ENCODE measurements at regions not wholly inside any gene's neighbourhood (a gene's known extent, or its start where the extent isn't known, plus 50 kb on each side); places are given as distances from the start of the nearest gene placed in this dataset.

DNA sequence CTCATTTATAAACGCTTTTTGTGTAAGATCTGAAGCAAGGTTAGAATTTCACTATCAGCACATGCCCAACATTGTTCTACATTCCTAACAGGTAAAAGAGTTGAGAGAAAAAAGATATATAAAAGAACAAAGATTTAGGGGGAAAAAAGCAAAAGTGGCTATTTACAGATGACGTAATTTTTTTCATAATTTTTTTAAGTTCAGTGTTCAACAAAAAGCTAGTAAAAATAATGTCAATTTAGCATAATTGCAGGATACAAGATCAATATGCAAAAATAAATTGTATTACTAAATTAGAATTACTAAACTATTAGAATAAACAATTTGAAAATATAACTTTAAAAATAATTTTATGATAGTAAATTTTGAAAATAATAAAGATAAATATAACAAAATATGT lies 405.0 kb downstream of the SEMA3D start:
- ChIA-PET CTCF (ENCODE audit: unreplicated experiment) (no interaction called here), POLR2A (interaction anchor here (1.2 kb wide), 1 partner anchor 10 kb away, joined by 3 read pairs; no protein-coding TSS in a partner anchor)
- H3K4me3 ChIP-seq (ENCODE audit: low read depth, low read length, poor library complexity, severe bottlenecking) = no peak overlapping the region
- no peaks in the 10 kb centered on the region for H3K9me3 ChIP-seq (ENCODE audit: low read length)
- H4K20me1 ChIP-seq (ENCODE audit: insufficient read depth, low read length) = no peaks in the 10 kb centered on the region
- intact Hi-C loops (cut with micrococcal nuclease; ENCODE audit: unreplicated experiment) = no loop called here
- no peaks in the 10 kb centered on the region for H3K79me2 ChIP-seq (ENCODE audit: insufficient read depth, low read depth, low read length)
- no peak overlapping the region for H3K27ac ChIP-seq (ENCODE audit: low read depth, low read length, poor library complexity, severe bottlenecking)
- no peaks in the 10 kb centered on the region for H3K36me3 ChIP-seq (ENCODE audit: insufficient read depth, low read length)
- no peaks in the 10 kb centered on the region for H3K4me1 ChIP-seq (ENCODE audit: insufficient read depth, low read length, poor library complexity, severe bottlenecking)
- TF ChIP-seq CTCF (conservative IDR thresholded peaks at IDR 0.05; ENCODE audit: low read length) = no peak
- no peak for TF ChIP-seq EZH2phosphoT487 (IDR thresholded peaks at IDR 0.05; ENCODE audit: borderline replicate concordance, low read depth, low read length)
- H3K9me2 ChIP-seq (ENCODE audit: insufficient read depth, low read length) = no peaks in the 10 kb centered on the region
- DNase-seq (ENCODE audit: low spot score) = no peak
- BruUV-seq (replicated peaks) = no TSS peak
- H3K4me2 ChIP-seq (ENCODE audit: low read length) = no peak overlapping the region
- H2AFZ ChIP-seq (ENCODE audit: low read length) = no peak overlapping the region

- no peaks in the 10 kb centered on the region for H3K4me1 ChIP-seq (ENCODE audit: insufficient read depth, low read length, poor library complexity, severe bottlenecking)
- POLR2A ChIA-PET = no interaction called here
- H4K20me1 ChIP-seq (ENCODE audit: insufficient read depth, low read length) = no peaks in the 10 kb centered on the region
- BruUV-seq (replicated peaks) = no TSS peak
- no peak overlapping the region for H3K4me2 ChIP-seq (ENCODE audit: low read length)
- H3K79me2 ChIP-seq (ENCODE audit: insufficient read depth, low read depth, low read length) = no peaks in the 10 kb centered on the region
- no peak overlapping the region for H3K4me3 ChIP-seq (ENCODE audit: low read depth, low read length, poor library complexity, severe bottlenecking)
- no peaks in the 10 kb centered on the region for H3K9me2 ChIP-seq (ENCODE audit: insufficient read depth, low read length)
- CTCF ChIA-PET (ENCODE audit: unreplicated experiment) = no interaction called here
- no peak overlapping the region for H2AFZ ChIP-seq (ENCODE audit: low read length)
- no peaks in the 10 kb centered on the region for H3K9me3 ChIP-seq (ENCODE audit: low read length)
- H3K36me3 ChIP-seq (ENCODE audit: insufficient read depth, low read length) = no peaks in the 10 kb centered on the region
- no peak overlapping the region for H3K27ac ChIP-seq (ENCODE audit: low read depth, low read length, poor library complexity, severe bottlenecking)
- intact Hi-C loops (cut with micrococcal nuclease; ENCODE audit: unreplicated experiment) = no loop called here
- TF ChIP-seq CTCF (conservative IDR thresholded peaks at IDR 0.05; ENCODE audit: low read length) (no peak), EZH2phosphoT487 (IDR thresholded peaks at IDR 0.05; ENCODE audit: borderline replicate concordance, low read depth, low read length) (no peak)
- DNase-seq (ENCODE audit: low spot score) = no peak
Observed at GRCh38 chr7:84780158-84781124, 406.4 kb downstream of the SEMA3D start.

DNA sequence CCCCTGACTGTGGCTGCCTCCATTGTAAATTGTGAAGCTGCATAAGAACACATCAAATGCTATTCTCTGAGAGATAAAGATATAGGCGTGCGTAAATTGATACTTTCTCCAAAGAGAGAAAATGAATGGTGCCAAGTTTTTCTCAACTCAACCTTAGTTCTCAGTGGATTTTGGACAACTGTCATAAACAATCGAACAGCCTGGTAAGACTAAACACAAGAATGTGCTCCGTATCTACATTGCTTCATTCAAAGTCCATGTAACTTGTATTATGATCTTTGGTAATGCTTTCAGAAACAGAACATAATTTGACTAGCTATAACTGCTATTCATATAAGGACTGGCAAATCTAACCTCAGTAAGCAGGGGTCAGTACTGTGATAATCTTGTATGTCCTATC lies 429.1 kb downstream of the SEMA3D start:
- Histone ChIP-seq H3K9me2 (ENCODE audit: insufficient read depth, low read length) (no peaks in the 10 kb centered on the region), H3K4me1 (ENCODE audit: insufficient read depth, low read length, poor library complexity, severe bottlenecking) (no peaks in the 10 kb centered on the region), H3K9me3 (ENCODE audit: low read length) (no peaks in the 10 kb centered on the region), H3K27ac (ENCODE audit: low read depth, low read length, poor library complexity, severe bottlenecking) (no peak overlapping the region), H3K79me2 (ENCODE audit: insufficient read depth, low read depth, low read length) (no peaks in the 10 kb centered on the region), H2AFZ (ENCODE audit: low read length) (no peak overlapping the region), H4K20me1 (ENCODE audit: insufficient read depth, low read length) (no peaks in the 10 kb centered on the region), H3K36me3 (ENCODE audit: insufficient read depth, low read length) (no peaks in the 10 kb centered on the region), H3K4me2 (ENCODE audit: low read length) (no peak overlapping the region), H3K4me3 (ENCODE audit: low read depth, low read length, poor library complexity, severe bottlenecking) (no peak overlapping the region)
- POLR2A ChIA-PET = no interaction called here
- CTCF ChIA-PET (ENCODE audit: unreplicated experiment) = no interaction called here
- intact Hi-C loops (cut with micrococcal nuclease; ENCODE audit: unreplicated experiment) = no loop called here
- BruUV-seq (replicated peaks) = no TSS peak
- TF ChIP-seq EZH2phosphoT487 (IDR thresholded peaks at IDR 0.05; ENCODE audit: borderline replicate concordance, low read depth, low read length) (no peak), CTCF (conservative IDR thresholded peaks at IDR 0.05; ENCODE audit: low read length) (no peak)
- DNase-seq (ENCODE audit: low spot score) = no peak
